ENCODE measurements at regions not wholly inside any gene's neighbourhood (a gene's known extent, or its start where the extent isn't known, plus 50 kb on each side); places are given as distances from the start of the nearest gene placed in this dataset.
"Not testable (repeated sequence)": the region's sequence is repeated elsewhere in the genome, so short reads cannot be mapped to it uniquely, and the experiment has no call there.

GRCh38 chr5:130923543-130924124 is 241.4 kb downstream of the HINT1 start:
- DNase-seq (no peak), ATAC-seq (no peak)
- no peak overlapping the region for H3K4me3 Mint-ChIP-seq
- peaks cover 0 to 6% of the 10 kb centered on the region in 2 donors for H3K9me3 Mint-ChIP-seq
- no peak overlapping the region for H3K27ac Mint-ChIP-seq
- no peaks in the 10 kb centered on the region for H3K4me1 Mint-ChIP-seq
- H3K27me3 Mint-ChIP-seq, result no peaks in the 10 kb centered on the region

- Mint-ChIP-seq H3K4me3 (no peak overlapping the region), H3K27ac (no peak overlapping the region), H3K27me3 (peaks cover 8% of the 10 kb centered on the region), H3K9me3 (peaks cover 6 to 19% of the 10 kb centered on the region in 2 donors), H3K4me1 (no peaks in the 10 kb centered on the region)
- ATAC-seq (no peak), DNase-seq (no peak)
Measured at GRCh38 chr5:130912088-130912487, 253.0 kb downstream of the HINT1 start.

- DNase-seq (no peak), ATAC-seq (no peak)
- Mint-ChIP-seq H3K27ac (no peak overlapping the region), H3K27me3 (peaks cover 8% of the 10 kb centered on the region), H3K4me3 (no peak overlapping the region), H3K4me1 (no peaks in the 10 kb centered on the region), H3K9me3 (peaks cover 13 to 17% of the 10 kb centered on the region in 2 donors)
Measured at GRCh38 chr5:130908186-130908585, 256.9 kb downstream of the HINT1 start.

- not testable (repeated sequence) for DNase-seq, H3K4me1 Mint-ChIP-seq, H3K4me3 Mint-ChIP-seq, H3K27ac Mint-ChIP-seq, ATAC-seq
- peaks cover 18% of the 10 kb centered on the region for H3K27me3 Mint-ChIP-seq
- H3K9me3 Mint-ChIP-seq, result peaks cover 26 to 37% of the 10 kb centered on the region in 2 donors
Measured at GRCh38 chr5:130897537-130898195, 267.4 kb downstream of the HINT1 start.

GRCh38 chr5:130897181-130897536 is 267.9 kb downstream of the HINT1 start:
- H3K27ac Mint-ChIP-seq, H3K4me1 Mint-ChIP-seq, H3K4me3 Mint-ChIP-seq, DNase-seq, ATAC-seq: not testable (repeated sequence)
- Mint-ChIP-seq H3K9me3 (peaks cover 26 to 37% of the 10 kb centered on the region in 2 donors), H3K27me3 (peaks cover 23% of the 10 kb centered on the region)

- Mint-ChIP-seq H3K4me1 (no peaks in the 10 kb centered on the region), H3K9me3 (peaks cover 26 to 37% of the 10 kb centered on the region in 2 donors), H3K27ac (no peak overlapping the region), H3K27me3 (peaks cover 24% of the 10 kb centered on the region), H3K4me3 (no peak overlapping the region)
- ATAC-seq, result no peak
- no peak for DNase-seq
Measured at GRCh38 chr5:130896636-130897035, 268.4 kb downstream of the HINT1 start.

GRCh38 chr5:130893006-130893405 is 272.1 kb downstream of the HINT1 start:
- Mint-ChIP-seq H3K9me3 (peaks cover 18 to 21% of the 10 kb centered on the region in 2 donors), H3K27ac (no peak overlapping the region), H3K27me3 (peaks cover 24% of the 10 kb centered on the region), H3K4me3 (no peak overlapping the region), H3K4me1 (no peaks in the 10 kb centered on the region)
- ATAC-seq, result no peak
- no peak for DNase-seq

GRCh38 chr5:130890610-130891009 is 274.4 kb downstream of the HINT1 start:
- no peak for ATAC-seq

GRCh38 chr5:130885691-130886090 is 279.4 kb downstream of the HINT1 start:
- ATAC-seq (no peak), DNase-seq (no peak)
- Mint-ChIP-seq H3K4me1 (peaks cover 7% of the 10 kb centered on the region), H3K4me3 (no peak overlapping the region), H3K27ac (no peak overlapping the region), H3K27me3 (no peaks in the 10 kb centered on the region), H3K9me3 (no peaks in the 10 kb centered on the region)

More at GRCh38 chr5:130890610-130891009, 274.4 kb downstream of the HINT1 start:
- no peak for DNase-seq
- H3K4me3 Mint-ChIP-seq, result no peak overlapping the region
- no peak overlapping the region for H3K27ac Mint-ChIP-seq
- peaks cover 24% of the 10 kb centered on the region for H3K27me3 Mint-ChIP-seq
- peaks cover 7% of the 10 kb centered on the region for H3K4me1 Mint-ChIP-seq
- peaks cover 13% of the 10 kb centered on the region in 2 donors for H3K9me3 Mint-ChIP-seq

- H3K4me1 Mint-ChIP-seq, result peaks cover 7% of the 10 kb centered on the region
- no peaks in the 10 kb centered on the region for H3K27me3 Mint-ChIP-seq
- DNase-seq (no peak), ATAC-seq (no peak)
- no peak overlapping the region for H3K4me3 Mint-ChIP-seq
- no peaks in the 10 kb centered on the region for H3K9me3 Mint-ChIP-seq
- no peak overlapping the region for H3K27ac Mint-ChIP-seq
Measured at GRCh38 chr5:130885027-130885426, 280.0 kb downstream of the HINT1 start.

GRCh38 chr5:130884023-130884422 is 281.0 kb downstream of the HINT1 start:
- Mint-ChIP-seq H3K27ac (no peak overlapping the region), H3K9me3 (no peaks in the 10 kb centered on the region), H3K27me3 (no peaks in the 10 kb centered on the region), H3K4me1 (peaks cover 7% of the 10 kb centered on the region), H3K4me3 (no peak overlapping the region)
- no peak for ATAC-seq
- DNase-seq, result no peak

GRCh38 chr5:130875656-130876055 is 289.4 kb downstream of the HINT1 start:
- no peaks in the 10 kb centered on the region for H3K27me3 Mint-ChIP-seq
- DNase-seq, result no peak
- ATAC-seq, result no peak
- H3K4me1 Mint-ChIP-seq, result no peaks in the 10 kb centered on the region
- H3K27ac Mint-ChIP-seq, result no peak overlapping the region
- no peaks in the 10 kb centered on the region for H3K9me3 Mint-ChIP-seq
- no peak overlapping the region for H3K4me3 Mint-ChIP-seq

- ATAC-seq (no peak), DNase-seq (no peak)
- Mint-ChIP-seq H3K27ac (no peak overlapping the region), H3K4me3 (no peak overlapping the region), H3K27me3 (no peaks in the 10 kb centered on the region), H3K9me3 (no peaks in the 10 kb centered on the region), H3K4me1 (no peaks in the 10 kb centered on the region)
Measured at GRCh38 chr5:130874861-130875417, 290.1 kb downstream of the HINT1 start.

- H3K27ac Mint-ChIP-seq, result peak overlapping the region; percentile 11 to 30
- DNase-seq, result peak; percentile 26 to 35
Measured at GRCh38 chr5:130871346-130872086, 293.5 kb downstream of the HINT1 start.

GRCh38 chr5:130870691-130871090 is 294.4 kb downstream of the HINT1 start:
- ATAC-seq, result no peak
- Mint-ChIP-seq H3K4me3 (no peak overlapping the region), H3K9me3 (no peaks in the 10 kb centered on the region), H3K27ac (no peak overlapping the region), H3K4me1 (no peaks in the 10 kb centered on the region), H3K27me3 (no peaks in the 10 kb centered on the region)
- DNase-seq, result no peak

More at GRCh38 chr5:130871346-130872086, 293.5 kb downstream of the HINT1 start:
- Mint-ChIP-seq H3K4me1 (no peaks in the 10 kb centered on the region), H3K4me3 (no peak overlapping the region), H3K27me3 (no peaks in the 10 kb centered on the region), H3K9me3 (no peaks in the 10 kb centered on the region)
- ATAC-seq, result peak; percentile 45
